K562 (cell line): ENCODE measurements at regions not wholly inside any gene's neighbourhood (a gene's known extent, or its start where the extent isn't known, plus 50 kb on each side); places are given as distances from the start of the nearest gene placed in this dataset.

Experiments used
- ATAC-seq: fragments of 200-7000 bp; cut with Tn5 transposase; 3 replicates; pipeline ENCODE4 v1.9.1; 2020; ENCODE audit warnings: moderate library complexity
- BruUV-seq: library from RNA; stranded (reverse); fragments of 400-500 nt; replicated peaks from 2 replicates; lab custom pipeline; 2021; lab: Mats Ljungman, UMichigan
- CTCF ChIA-PET: fragments of 300-600 bp; formaldehyde crosslinking; extraction: SDS; loops from one replicate; lab custom pipeline; 2021; ENCODE audit warnings: low intra/inter-chr PET ratio; lab: Yijun Ruan, JAX
- POLR2A ChIA-PET: fragments of 300-600, 350-650 bp; sonication (Branson Sonifier 250); formaldehyde crosslinking; extraction: SDS; loops from one replicate; lab custom pipeline; 2021; ENCODE audit warnings: antibody characterized with exemption, inconsistent platforms; lab: Yijun Ruan, JAX
- DNase-seq, 4 experiments: peaks; one replicate each; pipeline versions ENCODE4 v3.0.0 to v3.0.0-alpha.2; 2011 to 2018; ENCODE audit warnings: low spot score in 3 of 4, mixed read lengths in 3 of 4; ENCODE audit errors: extremely low read depth in 1 of 4
- FAIRE-seq: peaks from 2 replicates; lab custom pipeline; 2011; peaks lifted over from hg19 to GRCh38; lab: Jason Lieb, UNC
- H2AFZ ChIP-seq: 2 replicates; pipeline ENCODE4 v1.6.0; 2011; ENCODE audit warnings: low read depth, low read length, control low read depth, inconsistent platforms
- H3K27ac ChIP-seq: fragments of 200-600 bp; 3 replicates; pipeline ENCODE4 v1.8.0; 2011; ENCODE audit warnings: low read depth, mild to moderate bottlenecking, control low read depth, inconsistent platforms, low read length, moderate library complexity, mixed read lengths; ENCODE audit errors: extremely low read depth
- H3K27me3 ChIP-seq, 2 experiments: fragments of 300-600 bp in 1 of 2; 2 replicates in 1 of 2; 3 replicates in 1 of 2; pipeline versions ENCODE4 v1.6.0 to v1.8.0; 2011; ENCODE audit warnings: inconsistent platforms in 2 of 2, low read length in 2 of 2, mild to moderate bottlenecking in 1 of 2, mixed read lengths in 1 of 2, moderate library complexity in 1 of 2; ENCODE audit not compliant: control insufficient read depth in 2 of 2, insufficient read depth in 2 of 2
- H3K36me3 ChIP-seq: fragments of 300-600 bp; 3 replicates; pipeline ENCODE4 v1.8.0; 2011; ENCODE audit warnings: mild to moderate bottlenecking, low read length, inconsistent platforms; ENCODE audit not compliant: control insufficient read depth, insufficient read depth
- H3K4me1 ChIP-seq, 2 experiments: fragments of 200-600 bp in 1 of 2; replicated peaks in 1 of 2; 2 replicates in 1 of 2; 3 replicates in 1 of 2; pipeline versions ENCODE4 v1.5.1 to v1.8.0; 2011; ENCODE audit warnings: inconsistent platforms in 2 of 2, low read length in 2 of 2, mild to moderate bottlenecking in 1 of 2, mixed read lengths in 1 of 2, moderate library complexity in 1 of 2; ENCODE audit not compliant: control insufficient read depth in 2 of 2, insufficient read depth in 2 of 2
- H3K4me2 ChIP-seq: 2 replicates; pipeline ENCODE4 v1.6.1; 2011; ENCODE audit warnings: low read length, control low read depth, inconsistent platforms, mixed read lengths; ENCODE audit not compliant: insufficient read depth
- H3K4me3 ChIP-seq: fragments of 200-600 bp; sonication (generic), shearing (Covaris generic); 2 replicates; pipeline ENCODE4 v1.5.1; 2016; ENCODE audit warnings: control low read depth, inconsistent platforms
- H3K79me2 ChIP-seq: fragments of 200-600 bp; 3 replicates; pipeline ENCODE4 v1.8.0; 2011; ENCODE audit warnings: low read length, inconsistent platforms; ENCODE audit not compliant: control insufficient read depth, insufficient read depth
- H3K9ac ChIP-seq, 2 experiments: 2 replicates each; pipeline versions ENCODE4 v1.6.0 to v1.6.1; 2011; ENCODE audit warnings: low read depth in 2 of 2, low read length in 2 of 2, control low read depth in 1 of 2, inconsistent platforms in 1 of 2, mild to moderate bottlenecking in 1 of 2, mixed read lengths in 1 of 2; ENCODE audit not compliant: insufficient read depth in 1 of 2
- H3K9me1 ChIP-seq: one replicate; pipeline ENCODE4 v1.6.0; 2011; ENCODE audit warnings: inconsistent platforms, mild to moderate bottlenecking, low read length, moderate library complexity; ENCODE audit not compliant: control insufficient read depth, insufficient read depth
- H3K9me3 ChIP-seq: replicated peaks from 2 replicates; pipeline ENCODE4 v1.5.1; 2011; ENCODE audit warnings: low read depth, low read length, inconsistent platforms; ENCODE audit not compliant: control insufficient read depth, insufficient read depth
- H4K20me1 ChIP-seq: replicated peaks from 2 replicates; pipeline ENCODE4 v1.6.1; 2011; ENCODE audit warnings: low read length, inconsistent platforms, mixed read lengths; ENCODE audit not compliant: control insufficient read depth, insufficient read depth
- BACH1 ChIP-seq: fragments of 200-800 bp; sonication (Bioruptor generic); IDR thresholded peaks from 2 replicates; pipeline ENCODE4 v1.6.1; 2016; ENCODE audit warnings: missing genetic modification characterization, missing compliant biosample characterization
- CHCHD3 ChIP-seq: fragments of 250-450 bp; sonication (Bioruptor Pico); IDR thresholded peaks from 2 replicates; pipeline ENCODE4 v2.1.2; 2022; ENCODE audit warnings: mild to moderate bottlenecking
- CREM ChIP-seq: IDR thresholded peaks from 2 replicates; pipeline ENCODE4 v1.6.1; 2014; ENCODE audit warnings: antibody characterized with exemption, low read depth
- HMGN3 ChIP-seq: IDR thresholded peaks from 2 replicates; pipeline ENCODE4 v1.6.1; 2011; ENCODE audit warnings: borderline replicate concordance, low read depth, mild to moderate bottlenecking, mixed read lengths, low read length; ENCODE audit not compliant: insufficient read length; ENCODE audit errors: extremely low read depth
- HSF4 ChIP-seq: fragments of 250-450 bp; sonication (Bioruptor Pico); IDR thresholded peaks from 2 replicates; pipeline ENCODE4 v2.1.2; 2022; ENCODE audit warnings: mild to moderate bottlenecking, moderate library complexity, borderline replicate concordance
- PCBP2 ChIP-seq: fragments of 200-400 bp; formaldehyde crosslinking; IDR thresholded peaks from 2 replicates; pipeline ENCODE4 v1.6.1; 2018; ENCODE audit warnings: low read length, low read depth, mild to moderate bottlenecking, moderate library complexity; ENCODE audit not compliant: poor library complexity, severe bottlenecking
- PHF20 ChIP-seq: fragments of 450-650 bp; IDR thresholded peaks from 2 replicates; pipeline ENCODE4 v1.6.1; 2018; ENCODE audit not compliant: partially characterized antibody
- RAD21 ChIP-seq, 2 experiments: fragments of 250-450 bp in 1 of 2; fragments of 450-650 bp in 1 of 2; sonication (Bioruptor Pico) in 1 of 2; formaldehyde crosslinking in 1 of 2; IDR thresholded peaks in 1 of 2; conservative IDR thresholded peaks in 1 of 2; 2 replicates each; pipeline versions ENCODE4 v1.4.0 to v1.8.0; 2020 to 2022; ENCODE audit warnings: mild to moderate bottlenecking in 2 of 2, moderate library complexity in 1 of 2
- SMAD3 ChIP-seq: fragments of 450-650 bp; formaldehyde crosslinking; conservative IDR thresholded peaks from 2 replicates; pipeline ENCODE4 v1.4.0; 2020; ENCODE audit warnings: mild to moderate bottlenecking
- STAT5A ChIP-seq: IDR thresholded peaks from 2 replicates; pipeline ENCODE4 v1.6.1; 2012; ENCODE audit warnings: low read length, inconsistent platforms, borderline replicate concordance
- TCF7 ChIP-seq: sonication (generic); IDR thresholded peaks from 2 replicates; pipeline ENCODE4 v1.6.1; 2016; ENCODE audit warnings: antibody characterized with exemption, borderline replicate concordance
- TEAD2 ChIP-seq: fragments of 450-650 bp; IDR thresholded peaks from 2 replicates; pipeline ENCODE4 v1.6.1; 2016; ENCODE audit warnings: missing genetic modification characterization, control low read depth, missing compliant biosample characterization
- YY1 ChIP-seq, 3 experiments: IDR thresholded peaks; 2 replicates each; pipeline ENCODE4 v1.6.1; 2011; ENCODE audit warnings: low read length in 2 of 3, mild to moderate bottlenecking in 2 of 3, moderate library complexity in 2 of 3, borderline replicate concordance in 1 of 3, control low read depth in 1 of 3, low read depth in 1 of 3; ENCODE audit not compliant: insufficient read depth in 3 of 3, insufficient replicate concordance in 2 of 3, control insufficient read depth in 1 of 3, insufficient read length in 1 of 3; ENCODE audit errors: extremely low read depth in 1 of 3
- ZBTB1 ChIP-seq: sonication (generic); formaldehyde crosslinking; IDR thresholded peaks from 2 replicates; pipeline ENCODE4 v1.8.1; 2023; ENCODE audit warnings: missing genetic modification reagents, low read depth, mild to moderate bottlenecking, borderline replicate concordance
- ZEB2 ChIP-seq: fragments of 450-650 bp; IDR thresholded peaks from 2 replicates; pipeline ENCODE4 v1.6.1; 2016
- WGBS: fragments of 100-300 bp; shearing (Covaris generic); methylation state at CpG from one replicate; pipeline ENCODE4 v1.1.6; 2016; ENCODE audit warnings: low coverage, mixed read lengths; ENCODE audit not compliant: insufficient coverage; ENCODE audit errors: missing lambda C conversion rate; 5-methylcytosine and 5-hydroxymethylcytosine counted together
- in situ Hi-C: fragments of 300-500 bp; cut with MboI; formaldehyde crosslinking; loops from 4 replicates; pipeline ENCODE4 v1.15.0; 2018; ENCODE audit warnings: inconsistent platforms, mixed read lengths
- intact Hi-C: fragments of 100-400 bp; cut with micrococcal nuclease; formaldehyde crosslinking; loops from 2 replicates; pipeline ENCODE4 v1.14.2; 2022

DNA sequence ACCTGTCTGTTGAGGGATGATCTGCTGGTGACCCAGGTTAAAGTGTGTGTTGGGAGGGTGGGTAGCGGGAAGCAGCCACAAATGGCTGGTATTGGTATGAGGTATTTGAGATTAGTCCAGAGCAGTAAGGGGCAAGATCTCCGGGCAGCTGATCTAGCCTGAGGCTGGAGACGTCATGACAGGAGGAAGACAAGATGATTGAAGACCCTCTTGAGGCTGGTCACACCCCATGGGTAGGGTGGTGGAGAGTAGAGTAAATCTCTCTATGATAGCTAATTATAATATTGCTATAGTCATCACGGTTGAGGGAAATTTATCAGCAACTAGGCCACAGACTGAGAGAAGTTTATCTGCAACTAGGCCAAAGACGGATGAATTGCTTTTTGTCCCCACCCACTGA lies 128.5 kb downstream of the CDCA7 start:
- no peak for FAIRE-seq
- no peak for ATAC-seq
- no peak overlapping the region for H3K27ac ChIP-seq
- H2AFZ ChIP-seq = no peak overlapping the region
- no peaks in the 10 kb centered on the region for H3K9me3 ChIP-seq
- intact Hi-C loops (no loop called here), in situ Hi-C loops (no loop called here)
- no peak overlapping the region for H3K4me3 ChIP-seq
- TF ChIP-seq RAD21 (CRISPR knock-in tag; conservative IDR thresholded peaks at IDR 0.05 in 1 of 2, IDR thresholded peaks at IDR 0.05 in 1 of 2) = no peak
- TF ChIP-seq PCBP2 = no peak
- peaks cover 16 to 18% of the 10 kb centered on the region in 2 experiments for H3K27me3 ChIP-seq
- H3K9me1 ChIP-seq = no peaks in the 10 kb centered on the region
- no peaks in the 10 kb centered on the region for H3K79me2 ChIP-seq
- H3K36me3 ChIP-seq = no peaks in the 10 kb centered on the region
- no peaks in the 10 kb centered on the region for H4K20me1 ChIP-seq
- BruUV-seq = no TSS peak
- DNase-seq = no peak
- ChIA-PET CTCF (no interaction called here), POLR2A (interaction anchor here (1.0 kb wide), 1 partner anchor 9 kb away, joined by 6 read pairs; no protein-coding TSS in a partner anchor)
- H3K4me1 ChIP-seq = no peaks in the 10 kb centered on the region
- no peak overlapping the region for H3K9ac ChIP-seq
- no peak overlapping the region for H3K4me2 ChIP-seq
- 0% methylated on average over 5 of the region's 5 CpGs for WGBS

- Histone ChIP-seq H3K4me2 (no peak overlapping the region), H2AFZ (no peak overlapping the region), H3K4me1 (no peaks in the 10 kb centered on the region), H3K27me3 (peaks cover 5 to 19% of the 10 kb centered on the region in 2 experiments; a peak in 4 of 5 replicates), H3K4me3 (no peak overlapping the region), H3K79me2 (no peaks in the 10 kb centered on the region), H3K36me3 (no peaks in the 10 kb centered on the region), H3K9ac (no peak overlapping the region), H3K9me3 (no peaks in the 10 kb centered on the region)
- CTCF ChIA-PET = no interaction called here
- ATAC-seq = no peak
- no TSS peak for BruUV-seq
- DNase-seq = no peak
- POLR2A ChIA-PET = no interaction called here
- intact Hi-C loops = no loop called here
- TF ChIP-seq ZBTB1 (CRISPR knock-in tag) (no peak), SMAD3 (CRISPR knock-in tag) (no peak), CREM (no peak), TEAD2 (tag) (no peak), HMGN3 (no peak), BACH1 (tag) (no peak), YY1 (IDR thresholded peaks at IDR 0.05; ENCODE audit: borderline replicate concordance in 1 of 3, control insufficient read depth in 1 of 3, extremely low read depth in 1 of 3, insufficient read depth in 3 of 3, insufficient read length in 1 of 3, insufficient replicate concordance in 2 of 3, low read depth in 1 of 3, low read length in 2 of 3) (no peak), PHF20 (no peak), TCF7 (no peak), HSF4 (CRISPR knock-in tag) (no peak), STAT5A (no peak), CHCHD3 (CRISPR knock-in tag) (no peak), ZEB2 (no peak)
- TF ChIP-seq, all 486 proteins: peak for 0
- 0% methylated on average over 1 of the region's 1 CpG for WGBS
- Histone ChIP-seq H3K9me1 (no peaks in the 10 kb centered on the region), H4K20me1 (no peaks in the 10 kb centered on the region), H3K27ac (no peak overlapping the region)
- no peak for FAIRE-seq
- in situ Hi-C loops = no loop called here
Observed at GRCh38 chr2:173488861-173489260, 134.2 kb downstream of the CDCA7 start.
